ENCODE measurements at regions not wholly inside any gene's neighbourhood (a gene's known extent, or its start where the extent isn't known, plus 50 kb on each side); places are given as distances from the start of the nearest gene placed in this dataset.

DNA sequence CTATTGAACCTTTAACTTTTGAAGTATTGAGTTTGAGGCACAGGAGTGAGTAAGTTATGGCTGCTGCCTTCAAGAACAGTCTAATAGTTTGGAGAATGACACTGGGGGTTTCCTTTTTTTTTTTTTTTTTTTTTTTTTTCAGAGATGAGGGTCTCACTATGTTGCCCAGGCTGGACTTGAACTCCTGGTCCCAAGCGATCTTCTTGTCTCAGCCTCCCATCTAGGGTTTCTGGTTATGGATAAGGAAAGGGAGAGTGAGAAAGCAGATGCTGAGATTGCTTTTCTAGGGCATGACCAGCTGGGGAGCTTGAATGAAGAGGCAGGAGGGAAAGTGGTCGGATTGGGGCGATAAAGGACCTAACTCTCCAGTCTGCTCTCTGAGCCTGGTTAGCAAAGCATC is 59.9 kb upstream of the BTRC start:
- Histone ChIP-seq H3K27ac (no peak overlapping the region), H3K36me3 (replicated peaks) (no peaks in the 10 kb centered on the region), H3K4me3 (ENCODE audit: low read depth, low read length) (no peak overlapping the region), H3K27me3 (replicated peaks) (peaks cover 45% of the 10 kb centered on the region)
- no peak for TF ChIP-seq CTCF (IDR thresholded peaks at IDR 0.05; ENCODE audit: low read depth, low read length, missing control alignments)
- DNase-seq, result no peak
- in situ Hi-C loops (cut with HindIII; ENCODE audit: low pct_ligation_motif_present, low sequenced_read_pairs), result no loop called here

DNA sequence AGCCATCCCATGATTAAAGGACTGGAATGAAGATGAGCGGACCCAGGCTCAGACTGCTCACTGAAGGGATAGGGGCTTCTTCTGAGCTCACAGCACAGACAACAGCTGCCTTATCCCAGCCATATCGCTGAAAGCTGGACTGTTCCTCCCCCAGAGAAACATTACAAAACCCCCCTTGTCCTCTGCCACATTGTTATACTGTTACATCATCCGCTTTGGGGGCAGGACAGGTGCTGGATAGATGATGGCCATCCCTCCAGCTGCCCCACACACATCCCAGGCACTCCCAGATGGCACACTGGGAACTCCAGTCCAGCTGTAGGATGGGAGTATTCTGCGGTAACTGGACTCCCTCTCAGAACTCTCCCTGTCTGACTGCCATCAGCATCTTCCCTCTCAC is 58.7 kb upstream of the BTRC start:
- Histone ChIP-seq H3K27ac (no peak overlapping the region), H3K4me3 (ENCODE audit: low read depth, low read length) (no peak overlapping the region), H3K36me3 (replicated peaks) (no peaks in the 10 kb centered on the region), H3K27me3 (replicated peaks) (peaks cover 36% of the 10 kb centered on the region)
- TF ChIP-seq CTCF (IDR thresholded peaks at IDR 0.05; ENCODE audit: low read depth, low read length, missing control alignments), result no peak
- no peak for DNase-seq
- in situ Hi-C loops (cut with HindIII; ENCODE audit: low pct_ligation_motif_present, low sequenced_read_pairs), result no loop called here

- peak; percentile 97 for TF ChIP-seq CTCF (IDR thresholded peaks at IDR 0.05; ENCODE audit: low read depth, low read length, missing control alignments)
- DNase-seq, result peak; percentile 51
- no peaks in the 10 kb centered on the region for H3K36me3 ChIP-seq (replicated peaks)
- peaks cover 24% of the 10 kb centered on the region for H3K27me3 ChIP-seq (replicated peaks)
- in situ Hi-C loops (cut with HindIII; ENCODE audit: low pct_ligation_motif_present, low sequenced_read_pairs), result no loop called here
- no peak overlapping the region for H3K4me3 ChIP-seq (ENCODE audit: low read depth, low read length)
- no peak overlapping the region for H3K27ac ChIP-seq
These were observed 56.0 kb upstream of the BTRC start for GRCh38 chr10:101297901-101298486.

DNA sequence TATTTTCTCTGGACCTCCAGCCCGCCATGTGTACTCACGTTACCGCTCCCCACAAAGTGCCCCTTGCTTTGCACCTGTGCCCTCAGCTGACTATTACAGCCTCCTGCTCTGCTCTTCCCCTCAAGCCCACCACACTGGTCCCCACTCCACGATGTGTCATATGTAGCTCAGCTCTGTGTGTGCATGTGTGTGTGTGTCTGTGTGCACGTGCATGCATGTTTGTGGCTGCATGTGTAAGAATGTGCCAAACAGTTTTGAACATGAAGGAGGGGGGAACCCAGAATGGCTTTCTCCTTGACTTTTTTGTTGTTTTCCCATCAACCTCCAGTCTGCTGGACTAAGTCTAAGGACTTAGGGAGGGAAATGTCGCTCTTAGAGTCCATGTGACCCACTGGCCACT is 54.8 kb upstream of the BTRC start:
- no peak overlapping the region for H3K4me3 ChIP-seq (ENCODE audit: low read depth, low read length)
- no peak for DNase-seq
- H3K27me3 ChIP-seq (replicated peaks), result peaks cover 20% of the 10 kb centered on the region
- no peak overlapping the region for H3K27ac ChIP-seq
- no peaks in the 10 kb centered on the region for H3K36me3 ChIP-seq (replicated peaks)
- TF ChIP-seq CTCF (IDR thresholded peaks at IDR 0.05; ENCODE audit: low read depth, low read length, missing control alignments), result no peak
- in situ Hi-C loops (cut with HindIII; ENCODE audit: low pct_ligation_motif_present, low sequenced_read_pairs), result no loop called here

DNA sequence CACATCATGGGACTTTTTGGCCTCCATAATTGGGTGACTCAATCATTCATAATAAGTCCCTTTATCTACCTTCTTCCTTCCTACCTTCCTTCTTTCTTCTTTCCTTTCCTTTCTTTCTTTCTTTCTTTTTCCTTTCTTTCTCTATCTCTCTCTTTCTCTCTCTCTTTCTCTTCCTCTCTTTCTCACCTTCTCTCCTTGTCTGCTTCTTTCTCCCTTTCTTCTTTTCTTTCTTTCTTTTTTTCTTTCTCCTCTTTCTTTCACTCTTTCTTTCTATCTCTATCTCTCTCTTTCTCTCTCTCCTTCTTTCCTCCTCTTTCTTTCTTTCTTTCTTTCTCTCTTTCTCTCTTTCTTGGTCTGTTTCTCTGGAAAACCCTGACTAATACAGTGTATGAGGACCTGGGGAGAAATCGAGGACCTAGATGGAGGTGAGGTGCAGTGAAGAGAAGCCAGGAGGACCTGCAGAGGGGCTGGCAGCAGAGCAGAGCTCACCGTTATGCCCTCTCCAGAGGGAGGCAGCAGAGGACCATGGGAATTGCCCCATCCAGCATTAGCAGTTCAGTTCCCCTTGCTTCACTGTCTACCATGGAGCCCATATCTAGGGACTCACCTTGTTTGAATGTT is 52.7 kb upstream of the BTRC start:
- Histone ChIP-seq H3K4me3 (ENCODE audit: low read depth, low read length) (no peak overlapping the region), H3K27me3 (replicated peaks) (peaks cover 22% of the 10 kb centered on the region), H3K36me3 (replicated peaks) (no peaks in the 10 kb centered on the region), H3K27ac (no peak overlapping the region)
- TF ChIP-seq CTCF (IDR thresholded peaks at IDR 0.05; ENCODE audit: low read depth, low read length, missing control alignments), result peak; percentile 66
- DNase-seq, result peak; percentile 27
- in situ Hi-C loops (cut with HindIII; ENCODE audit: low pct_ligation_motif_present, low sequenced_read_pairs), result no loop called here
